HCT116 (cell line): ENCODE measurements at regions not wholly inside any gene's neighbourhood (a gene's known extent, or its start where the extent isn't known, plus 50 kb on each side); places are given as distances from the start of the nearest gene placed in this dataset.

Experiments used
- ATAC-seq: fragments of 200-7000 bp; cut with Tn5 transposase; 2 replicates; pipeline ENCODE4 v1.9.1; 2020; ENCODE audit warnings: mild to moderate bottlenecking, moderate library complexity
- BruUV-seq: library from RNA; stranded (reverse); fragments of 400-500 nt; replicated peaks from 2 replicates; lab custom pipeline; 2021; lab: Mats Ljungman, UMichigan
- CTCF ChIA-PET: fragments of 300-600 bp; sonication (Branson Sonifier 250); formaldehyde crosslinking; loops from one replicate; lab custom pipeline; 2021; ENCODE audit warnings: antibody characterized with exemption; lab: Charles Lee
- POLR2A ChIA-PET: fragments of 300-600, 350-600 bp; sonication (Branson Sonifier 250); formaldehyde crosslinking; loops from one replicate; lab custom pipeline; 2021; ENCODE audit warnings: antibody characterized with exemption; lab: Charles Lee
- RAD21 ChIA-PET, 2 experiments: fragments of 300-600 bp; sonication (Branson Sonifier 250); formaldehyde crosslinking; loops; one replicate each; lab custom pipeline; 2023; ENCODE audit warnings: low total read pairs in 2 of 2; ENCODE audit not compliant: uncharacterized antibody in 2 of 2, unreplicated experiment in 2 of 2, low non-redundant PET in 1 of 2; lab: Charles Lee
- DNase-seq: peaks from one replicate; pipeline ENCODE4 v3.0.0-alpha.2; 2010; ENCODE audit warnings: low read depth, low spot score
- H2AFZ ChIP-seq: fragments of 200-600 bp; shearing (Covaris generic), sonication (generic); 2 replicates; pipeline ENCODE4 v1.6.1; 2017; ENCODE audit warnings: low read depth, mixed run types, mixed read lengths, antibody characterized with exemption, low read length; ENCODE audit not compliant: poor library complexity, severe bottlenecking
- H3K27ac ChIP-seq: 2 replicates; pipeline ENCODE4 v1.5.1; 2012; ENCODE audit warnings: low read depth, low read length
- H3K27me3 ChIP-seq: fragments of 200-600 bp; sonication (generic); 2 replicates; pipeline ENCODE4 v1.6.1; 2016; ENCODE audit warnings: mixed run types, low read length, mixed read lengths; ENCODE audit not compliant: insufficient read depth
- H3K36me3 ChIP-seq, 2 experiments: fragments of 200-500 bp in 1 of 2; fragments of 200-600 bp in 1 of 2; sonication (Bioruptor generic) in 1 of 2; sonication (generic) in 1 of 2; 2 replicates each; pipeline versions ENCODE4 v1.5.1 to v1.6.1; 2014 to 2016; ENCODE audit warnings: low read length in 2 of 2, inconsistent platforms in 1 of 2, mixed read lengths in 1 of 2, mixed run types in 1 of 2; ENCODE audit not compliant: insufficient read depth in 2 of 2, control insufficient read depth in 1 of 2
- H3K4me1 ChIP-seq, 2 experiments: fragments of 200-600 bp in 1 of 2; sonication (generic) in 1 of 2; 2 replicates each; pipeline versions ENCODE4 v1.5.1 to v1.6.1; 2012 to 2017; ENCODE audit warnings: low read length in 2 of 2, inconsistent platforms in 1 of 2, mild to moderate bottlenecking in 1 of 2, mixed read lengths in 1 of 2, mixed run types in 1 of 2, moderate library complexity in 1 of 2; ENCODE audit not compliant: insufficient read depth in 2 of 2, control insufficient read depth in 1 of 2
- H3K4me2 ChIP-seq: fragments of 200-600 bp; sonication (generic); 2 replicates; pipeline ENCODE4 v1.6.1; 2017; ENCODE audit warnings: mixed run types, low read length, mixed read lengths
- H3K4me3 ChIP-seq, 2 experiments: fragments of 200-600 bp in 1 of 2; sonication (generic) in 1 of 2; replicated peaks in 1 of 2; 2 replicates each; pipeline ENCODE4 v1.5.1; 2011 to 2016; ENCODE audit warnings: low read length in 2 of 2, control low read depth in 1 of 2, low read depth in 1 of 2, mild to moderate bottlenecking in 1 of 2, mixed read lengths in 1 of 2, mixed run types in 1 of 2
- H3K79me2 ChIP-seq: fragments of 200-600 bp; sonication (generic); 2 replicates; pipeline ENCODE4 v1.6.1; 2017; ENCODE audit warnings: mild to moderate bottlenecking, mixed run types, low read length, moderate library complexity, mixed read lengths; ENCODE audit not compliant: insufficient read depth
- H3K9ac ChIP-seq: fragments of 200-600 bp; sonication (generic); 2 replicates; pipeline ENCODE4 v1.6.1; 2016; ENCODE audit warnings: low read length, mixed read lengths
- H3K9me2 ChIP-seq: fragments of 200-600 bp; sonication (generic), shearing (Covaris generic); 2 replicates; pipeline ENCODE4 v1.6.1; 2017; ENCODE audit warnings: mixed run types, mild to moderate bottlenecking, moderate library complexity; ENCODE audit not compliant: insufficient read depth
- H3K9me3 ChIP-seq, 2 experiments: fragments of 200-500 bp in 1 of 2; fragments of 200-600 bp in 1 of 2; sonication (Bioruptor generic) in 1 of 2; sonication (generic) in 1 of 2; 2 replicates each; pipeline ENCODE4 v1.6.1; 2014 to 2017; ENCODE audit warnings: low read length in 2 of 2, mixed read lengths in 2 of 2, inconsistent platforms in 1 of 2, low read depth in 1 of 2, mild to moderate bottlenecking in 1 of 2, mixed run types in 1 of 2, moderate library complexity in 1 of 2; ENCODE audit not compliant: control insufficient read depth in 1 of 2, insufficient read depth in 1 of 2
- H4K20me1 ChIP-seq: fragments of 200-600 bp; sonication (generic), shearing (Covaris generic); 2 replicates; pipeline ENCODE4 v1.6.1; 2017; ENCODE audit warnings: mixed run types, mild to moderate bottlenecking, moderate library complexity; ENCODE audit not compliant: insufficient read depth
- CBX3 ChIP-seq: IDR thresholded peaks from 2 replicates; pipeline ENCODE4 v1.6.1; 2012; ENCODE audit warnings: low read depth
- CEBPB ChIP-seq: IDR thresholded peaks from 2 replicates; pipeline ENCODE4 v1.6.1; 2012; ENCODE audit warnings: low read depth
- EGR1 ChIP-seq: IDR thresholded peaks from 2 replicates; pipeline ENCODE4 v1.6.1; 2012; ENCODE audit warnings: low read depth
- ELF1 ChIP-seq: IDR thresholded peaks from 2 replicates; pipeline ENCODE4 v1.6.1; 2012; ENCODE audit warnings: low read depth, borderline replicate concordance
- EZH2 ChIP-seq: fragments of 200-600 bp; sonication (generic); IDR thresholded peaks from 2 replicates; pipeline ENCODE4 v1.6.1; 2017; ENCODE audit warnings: antibody characterized with exemption, mixed run types
- FOSL1 ChIP-seq: IDR thresholded peaks from 2 replicates; pipeline ENCODE4 v1.6.1; 2012; ENCODE audit warnings: low read depth
- JUND ChIP-seq: IDR thresholded peaks from 2 replicates; pipeline ENCODE4 v1.6.1; 2012
- POLR2A ChIP-seq: IDR thresholded peaks from 2 replicates; pipeline ENCODE4 v1.7.0; 2011; ENCODE audit warnings: borderline replicate concordance; ENCODE audit not compliant: insufficient read depth, insufficient read length; ENCODE audit errors: extremely low read depth
- SIN3A ChIP-seq: IDR thresholded peaks from 2 replicates; pipeline ENCODE4 v1.6.1; 2012; ENCODE audit warnings: low read depth
- SP1 ChIP-seq: IDR thresholded peaks from 2 replicates; pipeline ENCODE4 v1.6.1; 2012; ENCODE audit warnings: low read depth
- SRF ChIP-seq: IDR thresholded peaks from 2 replicates; pipeline ENCODE4 v1.6.1; 2012; ENCODE audit warnings: low read depth
- TCF7L2 ChIP-seq: IDR thresholded peaks from 2 replicates; pipeline ENCODE4 v1.7.0; 2011; ENCODE audit warnings: borderline replicate concordance, inconsistent platforms; ENCODE audit not compliant: insufficient read depth, insufficient read length; ENCODE audit errors: extremely low read depth
- ZNF274 ChIP-seq: fragments of 200-500 bp; sonication (Bioruptor generic); IDR thresholded peaks from 2 replicates; pipeline ENCODE4 v1.6.1; 2014; ENCODE audit warnings: mild to moderate bottlenecking, low read depth, low read length, inconsistent platforms
- intact Hi-C: fragments of 100-400 bp; cut with micrococcal nuclease; formaldehyde crosslinking; loops from 2 replicates; pipeline ENCODE4 v1.10.0; 2022
- TF ChIP-seq, protein P1 (sequence below): IDR thresholded peaks from 2 replicates; pipeline ENCODE4 v1.6.1; 2012
- TF ChIP-seq, protein P2 (sequence below): IDR thresholded peaks from 2 replicates; pipeline ENCODE4 v1.6.1; 2012; ENCODE audit warnings: low read depth
- TF ChIP-seq, protein P3 (sequence below): IDR thresholded peaks from 2 replicates; pipeline ENCODE4 v1.6.1; 2011; ENCODE audit warnings: mild to moderate bottlenecking, low read length, moderate library complexity; ENCODE audit not compliant: insufficient replicate concordance; ENCODE audit errors: extremely low read depth

DNA sequence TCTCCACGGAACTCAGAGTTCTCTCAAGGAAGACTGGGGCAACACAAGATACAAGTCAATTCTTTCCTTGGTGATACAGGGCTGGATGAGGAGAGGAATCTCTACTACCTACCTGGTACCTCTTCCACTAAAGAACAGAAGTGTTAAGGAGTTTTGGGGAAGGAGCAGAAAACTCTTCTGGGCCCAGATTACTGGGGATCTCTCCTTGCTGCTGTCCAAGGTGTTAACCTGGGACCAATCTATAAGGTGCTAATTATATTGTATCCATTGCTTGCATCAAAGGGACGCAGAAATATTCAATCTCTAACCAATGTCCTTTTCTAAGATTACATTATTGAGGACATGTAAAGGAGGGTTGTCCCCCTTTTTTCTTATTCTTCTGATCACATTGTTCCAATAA, 1102.5 kb downstream of the AMY1C start:
- CTCF ChIA-PET, result no interaction called here
- no TSS peak for BruUV-seq
- RAD21 ChIA-PET, result no interaction called here

GRCh38 chr1:104853276-104853675, 1103.6 kb downstream of the AMY1C start:
- Histone ChIP-seq H2AFZ (no peak overlapping the region), H3K9ac (no peak overlapping the region), H3K27me3 (no peaks in the 10 kb centered on the region), H3K4me2 (no peak overlapping the region), H3K4me3 (no peak overlapping the region), H3K36me3 (no peaks in the 10 kb centered on the region), H3K27ac (no peak overlapping the region), H3K9me3 (peaks cover 0 to 6% of the 10 kb centered on the region in 2 experiments; a peak in 2 of 4 replicates), H3K4me1 (no peaks in the 10 kb centered on the region), H3K79me2 (no peaks in the 10 kb centered on the region), H4K20me1 (no peaks in the 10 kb centered on the region), H3K9me2 (no peaks in the 10 kb centered on the region)
- DNase-seq (no peak), ATAC-seq (no peak)
- POLR2A ChIA-PET, result no interaction called here
- RAD21 ChIA-PET, result no interaction called here
- no TSS peak for BruUV-seq
- CTCF ChIA-PET, result no interaction called here
- intact Hi-C loops, result no loop called here
- no peak for TF ChIP-seq SRF
- TF ChIP-seq EZH2, result no peak
- no peak for TF ChIP-seq CBX3
- TF ChIP-seq ELF1, result no peak
- TF ChIP-seq EGR1, result no peak
- no peak for TF ChIP-seq CEBPB
- TF ChIP-seq POLR2A, result no peak
- TF ChIP-seq, protein P1, sequence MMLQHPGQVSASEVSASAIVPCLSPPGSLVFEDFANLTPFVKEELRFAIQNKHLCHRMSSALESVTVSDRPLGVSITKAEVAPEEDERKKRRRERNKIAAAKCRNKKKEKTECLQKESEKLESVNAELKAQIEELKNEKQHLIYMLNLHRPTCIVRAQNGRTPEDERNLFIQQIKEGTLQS, result no peak
- no peak for TF ChIP-seq SP1
- TF ChIP-seq, protein P2, sequence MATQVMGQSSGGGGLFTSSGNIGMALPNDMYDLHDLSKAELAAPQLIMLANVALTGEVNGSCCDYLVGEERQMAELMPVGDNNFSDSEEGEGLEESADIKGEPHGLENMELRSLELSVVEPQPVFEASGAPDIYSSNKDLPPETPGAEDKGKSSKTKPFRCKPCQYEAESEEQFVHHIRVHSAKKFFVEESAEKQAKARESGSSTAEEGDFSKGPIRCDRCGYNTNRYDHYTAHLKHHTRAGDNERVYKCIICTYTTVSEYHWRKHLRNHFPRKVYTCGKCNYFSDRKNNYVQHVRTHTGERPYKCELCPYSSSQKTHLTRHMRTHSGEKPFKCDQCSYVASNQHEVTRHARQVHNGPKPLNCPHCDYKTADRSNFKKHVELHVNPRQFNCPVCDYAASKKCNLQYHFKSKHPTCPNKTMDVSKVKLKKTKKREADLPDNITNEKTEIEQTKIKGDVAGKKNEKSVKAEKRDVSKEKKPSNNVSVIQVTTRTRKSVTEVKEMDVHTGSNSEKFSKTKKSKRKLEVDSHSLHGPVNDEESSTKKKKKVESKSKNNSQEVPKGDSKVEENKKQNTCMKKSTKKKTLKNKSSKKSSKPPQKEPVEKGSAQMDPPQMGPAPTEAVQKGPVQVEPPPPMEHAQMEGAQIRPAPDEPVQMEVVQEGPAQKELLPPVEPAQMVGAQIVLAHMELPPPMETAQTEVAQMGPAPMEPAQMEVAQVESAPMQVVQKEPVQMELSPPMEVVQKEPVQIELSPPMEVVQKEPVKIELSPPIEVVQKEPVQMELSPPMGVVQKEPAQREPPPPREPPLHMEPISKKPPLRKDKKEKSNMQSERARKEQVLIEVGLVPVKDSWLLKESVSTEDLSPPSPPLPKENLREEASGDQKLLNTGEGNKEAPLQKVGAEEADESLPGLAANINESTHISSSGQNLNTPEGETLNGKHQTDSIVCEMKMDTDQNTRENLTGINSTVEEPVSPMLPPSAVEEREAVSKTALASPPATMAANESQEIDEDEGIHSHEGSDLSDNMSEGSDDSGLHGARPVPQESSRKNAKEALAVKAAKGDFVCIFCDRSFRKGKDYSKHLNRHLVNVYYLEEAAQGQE, result no peak
- no peak for TF ChIP-seq ZNF274

More for the DNA sequence above, 1102.5 kb downstream of the AMY1C start:
- Histone ChIP-seq H3K4me1 (no peaks in the 10 kb centered on the region), H4K20me1 (no peaks in the 10 kb centered on the region), H3K9ac (no peak overlapping the region), H3K4me2 (no peak overlapping the region), H3K27ac (no peak overlapping the region), H3K9me3 (no peaks in the 10 kb centered on the region; a peak in 2 of 4 replicates), H3K27me3 (no peaks in the 10 kb centered on the region), H3K9me2 (no peaks in the 10 kb centered on the region), H3K4me3 (no peak overlapping the region), H2AFZ (no peak overlapping the region), H3K79me2 (no peaks in the 10 kb centered on the region), H3K36me3 (no peaks in the 10 kb centered on the region)
- TF ChIP-seq EZH2 (no peak), SRF (no peak), JUND (no peak), SIN3A (no peak), FOSL1 (no peak), TCF7L2 (no peak), ELF1 (no peak), CEBPB (no peak), SP1 (no peak)
- TF ChIP-seq, protein P3, sequence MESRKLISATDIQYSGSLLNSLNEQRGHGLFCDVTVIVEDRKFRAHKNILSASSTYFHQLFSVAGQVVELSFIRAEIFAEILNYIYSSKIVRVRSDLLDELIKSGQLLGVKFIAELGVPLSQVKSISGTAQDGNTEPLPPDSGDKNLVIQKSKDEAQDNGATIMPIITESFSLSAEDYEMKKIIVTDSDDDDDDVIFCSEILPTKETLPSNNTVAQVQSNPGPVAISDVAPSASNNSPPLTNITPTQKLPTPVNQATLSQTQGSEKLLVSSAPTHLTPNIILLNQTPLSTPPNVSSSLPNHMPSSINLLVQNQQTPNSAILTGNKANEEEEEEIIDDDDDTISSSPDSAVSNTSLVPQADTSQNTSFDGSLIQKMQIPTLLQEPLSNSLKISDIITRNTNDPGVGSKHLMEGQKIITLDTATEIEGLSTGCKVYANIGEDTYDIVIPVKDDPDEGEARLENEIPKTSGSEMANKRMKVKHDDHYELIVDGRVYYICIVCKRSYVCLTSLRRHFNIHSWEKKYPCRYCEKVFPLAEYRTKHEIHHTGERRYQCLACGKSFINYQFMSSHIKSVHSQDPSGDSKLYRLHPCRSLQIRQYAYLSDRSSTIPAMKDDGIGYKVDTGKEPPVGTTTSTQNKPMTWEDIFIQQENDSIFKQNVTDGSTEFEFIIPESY, result no peak
- DNase-seq, result no peak
- no peak for ATAC-seq
- POLR2A ChIA-PET, result no interaction called here
- intact Hi-C loops, result no loop called here
